ENCODE measurements at regions not wholly inside any gene's neighbourhood (a gene's known extent, or its start where the extent isn't known, plus 50 kb on each side); places are given as distances from the start of the nearest gene placed in this dataset.

GRCh38 chr3:174618368-174619080, 240.6 kb upstream of the NAALADL2 start:
- H3K4me3 Mint-ChIP-seq (ENCODE audit: unreplicated experiment), result no peak overlapping the region
- no peaks in the 10 kb centered on the region for H3K79me2 ChIP-seq (ENCODE audit: insufficient read depth, low read length)
- no peaks in the 10 kb centered on the region for H3K27me3 Mint-ChIP-seq (ENCODE audit: low read depth, unreplicated experiment)
- FAIRE-seq, result no peak
- no peak overlapping the region for H2AFZ ChIP-seq (ENCODE audit: low read depth, low read length)
- H3K9ac ChIP-seq (ENCODE audit: low read length), result no peak overlapping the region
- DNase-seq (ENCODE audit: low read depth), result no peak
- H3K4me2 ChIP-seq (ENCODE audit: low read length), result no peak overlapping the region
- no peaks in the 10 kb centered on the region for H4K20me1 ChIP-seq (ENCODE audit: insufficient read depth, low read length)
- TF ChIP-seq EZH2 (IDR thresholded peaks at IDR 0.05; ENCODE audit: insufficient read depth, low read length), result no peak
- no peak for TF ChIP-seq CTCF (IDR thresholded peaks at IDR 0.05; ENCODE audit: insufficient read depth, low read depth, low read length)
- H3K9me3 Mint-ChIP-seq (ENCODE audit: unreplicated experiment), result no peaks in the 10 kb centered on the region
- no peak overlapping the region for H3K27ac ChIP-seq (ENCODE audit: low read depth, low read length)
- no peak overlapping the region for H3K27ac Mint-ChIP-seq (ENCODE audit: unreplicated experiment)
- H3K4me3 ChIP-seq (ENCODE audit: insufficient read depth, low read depth, low read length), result no peak overlapping the region
- H3K4me1 Mint-ChIP-seq (ENCODE audit: low read depth, unreplicated experiment), result peaks cover 2% of the 10 kb centered on the region
- no peaks in the 10 kb centered on the region for H3K9me3 ChIP-seq (ENCODE audit: insufficient read depth, low read depth, low read length)
- H3K27me3 ChIP-seq (ENCODE audit: insufficient read depth, low read length), result no peaks in the 10 kb centered on the region
- no peaks in the 10 kb centered on the region for H3K4me1 ChIP-seq (ENCODE audit: insufficient read depth, low read length)
- H3K36me3 Mint-ChIP-seq (ENCODE audit: low read depth, unreplicated experiment), result no peaks in the 10 kb centered on the region
- H3K36me3 ChIP-seq (ENCODE audit: insufficient read depth, low read length), result no peaks in the 10 kb centered on the region

- DNase-seq (ENCODE audit: low read depth) (no peak), FAIRE-seq (no peak)
- Histone ChIP-seq H3K36me3 (ENCODE audit: insufficient read depth, low read length) (no peaks in the 10 kb centered on the region), H3K9me3 (ENCODE audit: insufficient read depth, low read depth, low read length) (no peaks in the 10 kb centered on the region), H3K27ac (ENCODE audit: low read depth, low read length) (no peak overlapping the region), H4K20me1 (ENCODE audit: insufficient read depth, low read length) (no peaks in the 10 kb centered on the region), H3K79me2 (ENCODE audit: insufficient read depth, low read length) (no peaks in the 10 kb centered on the region), H3K9ac (ENCODE audit: low read length) (no peak overlapping the region), H3K27me3 (ENCODE audit: insufficient read depth, low read length) (no peaks in the 10 kb centered on the region), H3K4me1 (ENCODE audit: insufficient read depth, low read length) (no peaks in the 10 kb centered on the region), H3K4me2 (ENCODE audit: low read length) (no peak overlapping the region), H3K4me3 (ENCODE audit: insufficient read depth, low read depth, low read length) (no peak overlapping the region), H2AFZ (ENCODE audit: low read depth, low read length) (no peak overlapping the region)
- H3K27ac Mint-ChIP-seq (ENCODE audit: unreplicated experiment), result no peak overlapping the region
- no peaks in the 10 kb centered on the region for H3K27me3 Mint-ChIP-seq (ENCODE audit: low read depth, unreplicated experiment)
- H3K4me3 Mint-ChIP-seq (ENCODE audit: unreplicated experiment), result no peak overlapping the region
- H3K36me3 Mint-ChIP-seq (ENCODE audit: low read depth, unreplicated experiment), result no peaks in the 10 kb centered on the region
- H3K4me1 Mint-ChIP-seq (ENCODE audit: low read depth, unreplicated experiment), result peaks cover 1% of the 10 kb centered on the region
- TF ChIP-seq CTCF (IDR thresholded peaks at IDR 0.05; ENCODE audit: insufficient read depth, low read depth, low read length) (no peak), EZH2 (IDR thresholded peaks at IDR 0.05; ENCODE audit: insufficient read depth, low read length) (no peak)
- no peaks in the 10 kb centered on the region for H3K9me3 Mint-ChIP-seq (ENCODE audit: unreplicated experiment)
Measured at GRCh38 chr3:174619239-174619638, 239.9 kb upstream of the NAALADL2 start.

- FAIRE-seq (no peak), DNase-seq (ENCODE audit: low read depth) (no peak)
- Mint-ChIP-seq H3K9me3 (ENCODE audit: unreplicated experiment) (no peaks in the 10 kb centered on the region), H3K27ac (ENCODE audit: unreplicated experiment) (no peak overlapping the region), H3K4me1 (ENCODE audit: low read depth, unreplicated experiment) (no peaks in the 10 kb centered on the region), H3K4me3 (ENCODE audit: unreplicated experiment) (no peak overlapping the region), H3K36me3 (ENCODE audit: low read depth, unreplicated experiment) (no peaks in the 10 kb centered on the region), H3K27me3 (ENCODE audit: low read depth, unreplicated experiment) (no peaks in the 10 kb centered on the region)
- Histone ChIP-seq H4K20me1 (ENCODE audit: insufficient read depth, low read length) (no peaks in the 10 kb centered on the region), H2AFZ (ENCODE audit: low read depth, low read length) (no peak overlapping the region), H3K27ac (ENCODE audit: low read depth, low read length) (no peak overlapping the region), H3K4me2 (ENCODE audit: low read length) (no peak overlapping the region), H3K79me2 (ENCODE audit: insufficient read depth, low read length) (no peaks in the 10 kb centered on the region), H3K4me3 (ENCODE audit: insufficient read depth, low read depth, low read length) (no peak overlapping the region), H3K36me3 (ENCODE audit: insufficient read depth, low read length) (no peaks in the 10 kb centered on the region), H3K4me1 (ENCODE audit: insufficient read depth, low read length) (no peaks in the 10 kb centered on the region), H3K9ac (ENCODE audit: low read length) (no peak overlapping the region), H3K27me3 (ENCODE audit: insufficient read depth, low read length) (no peaks in the 10 kb centered on the region), H3K9me3 (ENCODE audit: insufficient read depth, low read depth, low read length) (no peaks in the 10 kb centered on the region)
- TF ChIP-seq EZH2 (IDR thresholded peaks at IDR 0.05; ENCODE audit: insufficient read depth, low read length) (no peak), CTCF (IDR thresholded peaks at IDR 0.05; ENCODE audit: insufficient read depth, low read depth, low read length) (peak; percentile 38)
Measured at GRCh38 chr3:174620138-174620537, 239.0 kb upstream of the NAALADL2 start.
